ENCODE measurements at regions not wholly inside any gene's neighbourhood (a gene's known extent, or its start where the extent isn't known, plus 50 kb on each side); places are given as distances from the start of the nearest gene placed in this dataset.

GRCh38 chr13:40273253-40274025, 393.0 kb downstream of the FOXO1 start:
- TF ChIP-seq POLR2A (IDR thresholded peaks at IDR 0.05), result no peak
- TF ChIP-seq, protein P1, sequence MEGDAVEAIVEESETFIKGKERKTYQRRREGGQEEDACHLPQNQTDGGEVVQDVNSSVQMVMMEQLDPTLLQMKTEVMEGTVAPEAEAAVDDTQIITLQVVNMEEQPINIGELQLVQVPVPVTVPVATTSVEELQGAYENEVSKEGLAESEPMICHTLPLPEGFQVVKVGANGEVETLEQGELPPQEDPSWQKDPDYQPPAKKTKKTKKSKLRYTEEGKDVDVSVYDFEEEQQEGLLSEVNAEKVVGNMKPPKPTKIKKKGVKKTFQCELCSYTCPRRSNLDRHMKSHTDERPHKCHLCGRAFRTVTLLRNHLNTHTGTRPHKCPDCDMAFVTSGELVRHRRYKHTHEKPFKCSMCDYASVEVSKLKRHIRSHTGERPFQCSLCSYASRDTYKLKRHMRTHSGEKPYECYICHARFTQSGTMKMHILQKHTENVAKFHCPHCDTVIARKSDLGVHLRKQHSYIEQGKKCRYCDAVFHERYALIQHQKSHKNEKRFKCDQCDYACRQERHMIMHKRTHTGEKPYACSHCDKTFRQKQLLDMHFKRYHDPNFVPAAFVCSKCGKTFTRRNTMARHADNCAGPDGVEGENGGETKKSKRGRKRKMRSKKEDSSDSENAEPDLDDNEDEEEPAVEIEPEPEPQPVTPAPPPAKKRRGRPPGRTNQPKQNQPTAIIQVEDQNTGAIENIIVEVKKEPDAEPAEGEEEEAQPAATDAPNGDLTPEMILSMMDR (IDR thresholded peaks at IDR 0.05), result no peak
